ENCODE measurements at regions not wholly inside any gene's neighbourhood (a gene's known extent, or its start where the extent isn't known, plus 50 kb on each side); places are given as distances from the start of the nearest gene placed in this dataset.
A peak's percentile ranks its signal among the peaks of the same experiment; 100 is the strongest.

GRCh38 chr2:181149056-181149455 lies 168.7 kb downstream of the UBE2E3 start:
- DNase-seq (ENCODE audit: low read depth in 2 of 2) = no peak

- DNase-seq (ENCODE audit: low read depth in 2 of 2) = no peak
Observed at GRCh38 chr2:181152226-181152625, 171.8 kb downstream of the UBE2E3 start.

- DNase-seq (ENCODE audit: low read depth in 2 of 2) = no peak
Observed at GRCh38 chr2:181152701-181153100, 172.3 kb downstream of the UBE2E3 start.

- no peak for DNase-seq (ENCODE audit: low read depth in 2 of 2)
Observed at GRCh38 chr2:181153886-181154285, 173.5 kb downstream of the UBE2E3 start.

- DNase-seq (ENCODE audit: low read depth in 2 of 2) = no peak
Observed at GRCh38 chr2:181157326-181157725, 176.9 kb downstream of the UBE2E3 start.

GRCh38 chr2:181158427-181158826 lies 178.0 kb downstream of the UBE2E3 start:
- no peak for DNase-seq (ENCODE audit: low read depth in 2 of 2)

- no peak for DNase-seq (ENCODE audit: low read depth in 2 of 2)
Observed at GRCh38 chr2:181161615-181162014, 181.2 kb downstream of the UBE2E3 start.

GRCh38 chr2:181163139-181163538 lies 182.7 kb downstream of the UBE2E3 start:
- DNase-seq (ENCODE audit: low read depth in 2 of 2) = no peak

GRCh38 chr2:181163691-181164090 lies 183.3 kb downstream of the UBE2E3 start:
- no peak for DNase-seq (ENCODE audit: low read depth in 2 of 2)

- DNase-seq (ENCODE audit: low read depth in 2 of 2) = no peak
Observed at GRCh38 chr2:181164699-181165098, 184.3 kb downstream of the UBE2E3 start.

GRCh38 chr2:181165199-181165868 lies 184.9 kb downstream of the UBE2E3 start:
- DNase-seq (ENCODE audit: low read depth in 2 of 2) = no peak

GRCh38 chr2:181169503-181169902 lies 189.1 kb downstream of the UBE2E3 start:
- no peak for DNase-seq (ENCODE audit: low read depth in 2 of 2)

- DNase-seq (ENCODE audit: low read depth in 2 of 2) = no peak
Observed at GRCh38 chr2:181170256-181170655, 189.9 kb downstream of the UBE2E3 start.

GRCh38 chr2:181172676-181173075 lies 192.3 kb downstream of the UBE2E3 start:
- no peak for DNase-seq (ENCODE audit: low read depth in 2 of 2)

GRCh38 chr2:181174611-181175580 lies 194.5 kb downstream of the UBE2E3 start:
- DNase-seq (ENCODE audit: low read depth in 2 of 2) = no peak

- DNase-seq (ENCODE audit: low read depth in 2 of 2) = no peak
Observed at GRCh38 chr2:181176540-181176939, 196.1 kb downstream of the UBE2E3 start.

- no peak for DNase-seq (ENCODE audit: low read depth in 2 of 2)
Observed at GRCh38 chr2:181177376-181177775, 197.0 kb downstream of the UBE2E3 start.

- DNase-seq (ENCODE audit: low read depth in 2 of 2) = no peak
Observed at GRCh38 chr2:181178130-181178529, 197.7 kb downstream of the UBE2E3 start.

- peak in 1 of 2 donors; percentile 28 for DNase-seq (ENCODE audit: low read depth in 2 of 2)
Observed at GRCh38 chr2:181178823-181179412, 198.5 kb downstream of the UBE2E3 start.

GRCh38 chr2:181183878-181184542 lies 203.6 kb downstream of the UBE2E3 start:
- DNase-seq (ENCODE audit: low read depth in 2 of 2) = no peak

- no peak for DNase-seq (ENCODE audit: low read depth in 2 of 2)
Observed at GRCh38 chr2:181185421-181185820, 205.0 kb downstream of the UBE2E3 start.

- no peak for DNase-seq (ENCODE audit: low read depth in 2 of 2)
Observed at GRCh38 chr2:181185948-181186347, 205.5 kb downstream of the UBE2E3 start.
